GM12878 (cell line): ENCODE measurements at regions not wholly inside any gene's neighbourhood (a gene's known extent, or its start where the extent isn't known, plus 50 kb on each side); places are given as distances from the start of the nearest gene placed in this dataset.

ENCODE experiments used
- CTCF ChIP-seq, 3 experiments: IDR thresholded peaks in 2 of 3; conservative IDR thresholded peaks in 1 of 3; 2 replicates each; pipeline ENCODE4 v1.5.1; 2011; ENCODE audit warnings: low read depth in 3 of 3, low read length in 3 of 3, mild to moderate bottlenecking in 3 of 3, control low read depth in 2 of 3, moderate library complexity in 2 of 3, inconsistent platforms in 1 of 3, mixed read lengths in 1 of 3; ENCODE audit not compliant: control insufficient read depth in 2 of 3, insufficient read depth in 1 of 3; ENCODE audit errors: extremely low read depth in 1 of 3
- JUND ChIP-seq: IDR thresholded peaks from 2 replicates; pipeline ENCODE4 v1.6.1; 2012; ENCODE audit warnings: low read depth, mild to moderate bottlenecking, low read length, improper control_type of control experiment, moderate library complexity
- MXI1 ChIP-seq: fragments of 150-350 bp; IDR thresholded peaks from 2 replicates; pipeline ENCODE4 v1.6.1; 2011; ENCODE audit warnings: low read depth, mild to moderate bottlenecking, inconsistent platforms, low read length, improper control_type of control experiment
- POLR2A ChIP-seq: IDR thresholded peaks from 2 replicates; pipeline ENCODE4 v1.6.1; 2011; ENCODE audit warnings: low read depth, mild to moderate bottlenecking, low read length
- POLR2AphosphoS5 ChIP-seq: IDR thresholded peaks from 2 replicates; pipeline ENCODE4 v1.6.1; 2011; ENCODE audit warnings: mild to moderate bottlenecking, low read length, inconsistent platforms
- SP1 ChIP-seq: IDR thresholded peaks from one replicate; pipeline ENCODE4 v1.6.1; 2011; ENCODE audit warnings: low read depth, low read length
- TCF12 ChIP-seq: IDR thresholded peaks from 2 replicates; pipeline ENCODE4 v1.6.1; 2011; ENCODE audit warnings: low read depth, mild to moderate bottlenecking, low read length
- ZBTB4 ChIP-seq: fragments of 450-650 bp; formaldehyde crosslinking; IDR thresholded peaks from 2 replicates; pipeline ENCODE4 v1.4.0; 2022; ENCODE audit warnings: mild to moderate bottlenecking, moderate library complexity
- ZZZ3 ChIP-seq: IDR thresholded peaks from 2 replicates; pipeline ENCODE4 v1.6.1; 2011; ENCODE audit warnings: low read depth; ENCODE audit not compliant: control insufficient read depth, insufficient read length

DNA sequence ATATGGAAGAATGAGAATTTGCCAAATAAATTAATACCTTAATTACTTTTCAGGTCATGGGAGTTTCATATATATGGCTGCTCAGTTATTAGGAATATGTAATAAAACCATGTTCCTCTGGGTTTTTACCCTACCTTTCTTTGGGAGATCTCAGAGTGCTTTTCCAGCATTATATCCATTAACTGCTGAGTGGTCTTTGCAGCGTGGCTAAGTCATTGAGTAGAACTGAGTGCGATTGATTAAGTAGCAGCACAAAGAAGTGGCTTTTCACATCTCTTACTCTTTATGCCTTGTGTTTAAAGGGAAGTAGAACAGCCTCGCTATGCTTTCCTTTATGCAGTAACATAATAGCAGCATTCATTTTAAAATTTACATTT is 340.1 kb downstream of the SNAPC1 start:
- TF ChIP-seq JUND (no peak), ZZZ3 (no peak), POLR2A (no peak), MXI1 (no peak), TCF12 (no peak), CTCF (IDR thresholded peaks at IDR 0.05 in 2 of 3, conservative IDR thresholded peaks at IDR 0.05 in 1 of 3; ENCODE audit: control insufficient read depth in 2 of 3, extremely low read depth in 1 of 3, insufficient read depth in 1 of 3, low read depth in 3 of 3, low read length in 3 of 3) (no peak), SP1 (no peak), POLR2AphosphoS5 (no peak), ZBTB4 (CRISPR knock-in tag) (no peak)
